ENCODE measurements at regions not wholly inside any gene's neighbourhood (a gene's known extent, or its start where the extent isn't known, plus 50 kb on each side); places are given as distances from the start of the nearest gene placed in this dataset.
"Not testable (repeated sequence)": the region's sequence is repeated elsewhere in the genome, so short reads cannot be mapped to it uniquely, and the experiment has no call there.

- DNase-seq (ENCODE audit: low read depth in 2 of 2) = not testable (repeated sequence)
These were observed 295.8 kb downstream of the PTGER3 start for GRCh38 chr1:70751676-70752287.

DNA sequence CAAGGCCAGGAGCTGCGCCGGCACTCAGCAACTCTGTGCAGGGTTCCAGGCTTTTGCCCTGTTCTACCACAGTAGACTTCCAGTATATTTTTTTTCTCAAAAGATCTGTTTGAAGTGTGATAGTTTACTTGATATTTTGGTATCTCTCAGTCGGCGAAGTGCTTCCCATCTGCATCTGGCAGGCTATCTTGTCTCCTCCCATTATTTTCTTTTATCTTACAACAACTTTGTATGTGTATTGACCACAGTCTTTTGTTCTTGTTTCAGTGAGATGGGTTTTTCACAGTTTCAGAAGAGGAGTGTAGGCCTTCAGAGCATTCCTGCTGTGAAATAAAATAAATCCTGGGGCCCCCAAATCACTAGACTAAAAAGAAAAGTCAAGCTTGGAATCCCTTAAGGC lies 292.9 kb downstream of the PTGER3 start:
- DNase-seq (ENCODE audit: low read depth in 2 of 2) = no peak

DNA sequence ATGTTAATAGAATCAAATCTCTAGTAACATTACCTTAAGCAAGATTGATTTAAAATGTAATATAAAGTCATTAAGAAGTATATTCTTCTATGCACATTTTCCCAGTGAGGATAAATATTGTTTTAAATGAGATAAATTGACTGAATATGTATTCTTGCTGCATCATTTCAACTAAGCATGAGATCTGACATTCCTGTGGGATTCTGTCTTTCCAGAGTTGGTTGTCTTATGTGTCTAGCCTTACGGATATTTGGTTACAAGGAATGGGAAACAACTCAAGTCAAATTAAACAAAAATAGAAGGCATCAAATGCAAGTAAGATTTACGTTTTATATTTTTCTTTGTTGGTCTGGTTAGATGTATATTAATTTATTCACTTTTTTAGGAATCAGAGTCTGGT lies 287.5 kb downstream of the PTGER3 start:
- no peak for DNase-seq (ENCODE audit: low read depth in 2 of 2)

- DNase-seq (ENCODE audit: low read depth in 2 of 2) = no peak
These were observed 285.2 kb downstream of the PTGER3 start for GRCh38 chr1:70762386-70762785.

GRCh38 chr1:70764747-70765146 lies 282.9 kb downstream of the PTGER3 start:
- DNase-seq (ENCODE audit: low read depth in 2 of 2) = no peak

DNA sequence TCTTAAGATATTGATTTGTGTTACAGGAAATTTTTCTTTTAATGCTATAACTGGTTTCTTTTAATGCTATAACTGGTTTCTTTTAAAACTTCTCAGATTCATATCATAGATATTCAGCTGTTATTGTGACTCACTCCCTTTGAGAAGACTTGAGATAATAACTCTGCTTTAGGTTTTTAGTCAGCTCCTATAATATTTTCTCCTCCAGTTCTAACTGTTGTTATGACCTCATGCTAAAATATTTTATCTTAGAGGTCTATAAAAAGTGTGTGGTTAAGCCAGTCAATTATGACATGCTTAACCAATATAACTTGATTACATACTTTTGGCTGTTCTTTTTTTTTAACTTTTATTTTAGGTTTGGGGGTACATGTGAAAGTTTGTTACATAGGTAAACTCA lies 280.2 kb downstream of the PTGER3 start:
- DNase-seq (ENCODE audit: low read depth in 2 of 2) = no peak

DNA sequence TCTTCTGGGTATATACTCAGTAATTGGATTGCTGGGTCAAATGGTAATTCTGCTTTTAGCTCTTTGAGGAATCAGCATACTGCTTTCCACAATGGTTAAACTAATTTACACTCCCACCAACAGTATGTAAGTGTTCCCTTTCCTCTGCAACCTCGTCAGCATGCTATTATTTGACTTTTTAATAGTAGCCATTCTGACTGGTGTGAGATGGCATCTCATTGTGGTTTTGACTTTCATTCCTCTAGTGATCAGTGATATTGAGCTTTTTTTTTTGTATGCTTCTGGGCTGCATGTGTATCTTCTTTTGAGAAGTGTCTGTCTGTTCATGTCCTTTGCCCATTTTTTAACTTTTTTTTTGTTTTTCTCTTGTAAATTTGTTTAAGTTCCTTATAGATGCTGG lies 279.4 kb downstream of the PTGER3 start:
- no peak for DNase-seq (ENCODE audit: low read depth in 2 of 2)

DNA sequence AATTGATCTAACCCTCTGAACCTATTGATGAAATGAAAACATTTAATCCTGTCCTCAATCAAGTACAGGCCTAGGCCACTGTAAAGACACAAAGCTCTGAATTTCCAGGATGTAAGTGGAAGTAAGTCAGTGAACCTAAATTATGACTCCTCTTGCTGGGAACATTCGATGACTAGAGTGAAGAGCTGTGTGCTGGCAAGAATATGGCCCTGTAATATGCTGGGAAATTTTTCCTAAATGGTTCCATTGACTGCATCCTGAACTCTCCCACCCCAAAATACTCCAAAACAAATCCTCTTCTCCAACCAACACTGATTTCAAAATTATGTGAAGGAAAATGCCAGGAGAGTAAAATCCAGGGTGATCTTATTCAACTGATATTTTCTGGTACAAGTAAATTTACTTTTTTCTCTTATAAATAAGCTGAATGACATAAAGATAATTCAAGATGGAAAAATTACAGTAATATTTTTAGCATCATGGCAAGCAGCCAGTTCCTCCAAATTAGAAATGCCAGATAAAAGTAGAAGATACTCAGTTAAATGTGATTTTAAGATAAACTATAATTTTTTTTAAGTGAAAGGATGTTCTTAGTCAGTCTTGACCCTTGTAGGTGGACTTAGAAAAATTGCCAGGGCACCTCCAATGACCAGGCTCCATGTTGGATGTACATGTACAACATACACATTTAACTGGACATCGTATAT lies 269.4 kb downstream of the PTGER3 start:
- DNase-seq (ENCODE audit: low read depth in 2 of 2) = no peak

DNA sequence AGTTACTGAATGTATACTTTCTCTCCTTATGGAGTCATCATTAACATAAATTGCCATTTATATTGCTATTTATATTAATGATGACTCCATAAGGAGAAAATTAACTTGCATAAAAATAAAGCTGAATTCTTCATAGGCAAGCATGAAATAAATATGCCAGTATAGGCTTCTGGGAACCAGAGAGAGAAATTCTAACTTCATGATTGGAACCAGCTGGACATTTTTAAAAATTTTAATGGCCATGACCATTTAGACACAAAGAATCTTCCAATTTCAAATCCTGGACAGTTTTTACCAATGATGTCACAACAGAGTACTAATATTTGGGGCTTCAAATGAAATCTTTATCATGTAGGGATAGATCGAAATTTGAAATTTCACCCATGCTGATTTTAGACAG lies 268.7 kb downstream of the PTGER3 start:
- no peak for DNase-seq (ENCODE audit: low read depth in 2 of 2)

GRCh38 chr1:70779571-70779970 lies 268.0 kb downstream of the PTGER3 start:
- DNase-seq (ENCODE audit: low read depth in 2 of 2) = no peak

- no peak for DNase-seq (ENCODE audit: low read depth in 2 of 2)
These were observed 262.3 kb downstream of the PTGER3 start for GRCh38 chr1:70785287-70785686.

GRCh38 chr1:70790232-70790923 lies 257.2 kb downstream of the PTGER3 start:
- no peak for DNase-seq (ENCODE audit: low read depth in 2 of 2)

DNA sequence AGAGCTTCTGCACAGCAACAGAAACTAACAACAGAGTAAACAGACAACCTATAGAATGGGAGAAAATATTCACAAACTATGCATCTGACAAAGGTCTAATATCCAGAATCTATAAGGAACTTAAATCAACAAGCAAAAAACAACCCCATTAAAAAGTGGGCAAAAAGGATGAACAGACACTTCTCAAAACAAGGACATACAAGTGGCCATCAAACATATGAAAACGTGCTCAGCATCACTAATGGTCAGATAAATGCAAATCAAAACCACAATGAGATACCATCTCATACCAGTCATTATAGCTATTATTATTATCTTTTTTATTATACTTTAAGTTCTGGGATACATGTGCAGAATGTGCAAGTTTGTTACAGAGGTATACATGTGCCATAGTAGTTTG lies 252.6 kb downstream of the PTGER3 start:
- DNase-seq (ENCODE audit: low read depth in 2 of 2) = not testable (repeated sequence)

- DNase-seq (ENCODE audit: low read depth in 2 of 2) = not testable (repeated sequence)
These were observed 251.3 kb downstream of the PTGER3 start for GRCh38 chr1:70796298-70796697.

- DNase-seq (ENCODE audit: low read depth in 2 of 2) = not testable (repeated sequence)
These were observed 245.0 kb downstream of the PTGER3 start for GRCh38 chr1:70802625-70803024.

GRCh38 chr1:70805641-70806040 lies 242.0 kb downstream of the PTGER3 start:
- DNase-seq (ENCODE audit: low read depth in 2 of 2) = no peak

GRCh38 chr1:70807088-70807664 lies 240.4 kb downstream of the PTGER3 start:
- DNase-seq (ENCODE audit: low read depth in 2 of 2) = no peak

GRCh38 chr1:70809069-70809468 lies 238.5 kb downstream of the PTGER3 start:
- no peak for DNase-seq (ENCODE audit: low read depth in 2 of 2)

- DNase-seq (ENCODE audit: low read depth in 2 of 2) = no peak
These were observed 235.8 kb downstream of the PTGER3 start for GRCh38 chr1:70811815-70812214.

DNA sequence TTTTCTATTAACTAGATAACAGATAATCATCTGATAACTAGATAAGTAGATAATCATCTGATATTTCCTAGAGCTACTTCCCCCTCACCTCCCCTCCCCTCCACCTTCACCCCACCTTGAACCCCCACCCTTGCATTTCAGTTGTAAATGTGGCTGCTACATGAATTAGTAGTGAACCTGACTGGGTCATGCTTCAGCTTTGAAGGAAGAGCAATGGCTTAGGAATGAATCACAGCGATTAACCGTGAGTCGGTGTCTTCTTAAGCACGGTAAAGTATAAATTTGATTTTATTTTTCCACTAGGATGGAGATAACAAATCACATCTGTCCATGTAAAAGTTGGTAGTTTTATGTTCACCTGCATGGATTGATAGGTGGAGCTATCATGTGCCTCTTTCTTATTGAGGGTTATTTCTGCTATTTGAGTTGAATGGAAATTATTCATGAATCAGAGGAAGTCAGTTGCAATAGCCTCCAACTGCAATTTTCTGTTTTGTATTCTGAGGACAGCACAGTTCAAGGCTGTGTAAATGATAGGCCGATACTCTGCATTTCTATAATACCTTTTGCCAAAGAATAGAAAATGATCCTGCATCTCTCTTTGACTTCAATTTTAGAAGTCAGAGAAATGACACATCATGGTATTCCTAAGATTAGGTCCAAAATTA lies 235.0 kb downstream of the PTGER3 start:
- no peak for DNase-seq (ENCODE audit: low read depth in 2 of 2)

- DNase-seq (ENCODE audit: low read depth in 2 of 2) = no peak
These were observed 229.2 kb downstream of the PTGER3 start for GRCh38 chr1:70818401-70818800.

- DNase-seq (ENCODE audit: low read depth in 2 of 2) = no peak
These were observed 228.4 kb downstream of the PTGER3 start for GRCh38 chr1:70819231-70819630.

Data from stimulated activated CD8-positive, alpha-beta memory T cell treated with anti-CD3 and anti-CD28 coated beads, Interleukin-2, amount 100 ng/mL, for 48 hours (primary cell).